HUES6 (cell line): ENCODE measurements at regions not wholly inside any gene's neighbourhood (a gene's known extent, or its start where the extent isn't known, plus 50 kb on each side); places are given as distances from the start of the nearest gene placed in this dataset.
"Not testable (repeated sequence)": the region's sequence is repeated elsewhere in the genome, so short reads cannot be mapped to it uniquely, and the experiment has no call there.

Experiments
- H3K27ac ChIP-seq: 2 replicates; pipeline ENCODE4 v1.7.0; 2013; ENCODE audit warnings: low read depth, mild to moderate bottlenecking, low read length, inconsistent platforms
- H3K27me3 ChIP-seq: 2 replicates; pipeline ENCODE4 v1.6.1; 2013; ENCODE audit warnings: low read length; ENCODE audit not compliant: control insufficient read depth, insufficient read depth
- H3K36me3 ChIP-seq: 2 replicates; pipeline ENCODE4 v1.6.1; 2013; ENCODE audit warnings: low read length; ENCODE audit not compliant: control insufficient read depth, insufficient read depth
- H3K4me1 ChIP-seq: 2 replicates; pipeline ENCODE4 v1.6.1; 2013; ENCODE audit warnings: low read length; ENCODE audit not compliant: control insufficient read depth, insufficient read depth
- H3K4me3 ChIP-seq: 2 replicates; pipeline ENCODE4 v1.5.1; 2013; ENCODE audit warnings: low read depth, low read length
- H3K9ac ChIP-seq: one replicate; pipeline ENCODE4 v1.6.1; 2013; ENCODE audit warnings: mild to moderate bottlenecking, low read length
- H3K9me3 ChIP-seq: 2 replicates; pipeline ENCODE4 v1.6.1; 2013; ENCODE audit warnings: low read depth, low read length; ENCODE audit not compliant: control insufficient read depth, insufficient read depth

- H3K4me1 ChIP-seq, H3K9ac ChIP-seq, H3K36me3 ChIP-seq, H3K27me3 ChIP-seq, H3K9me3 ChIP-seq, H3K4me3 ChIP-seq, H3K27ac ChIP-seq: not testable (repeated sequence)
Observed at GRCh38 chr1:121573881-121574504, 389.2 kb downstream of the SRGAP2C start.

GRCh38 chr1:121574505-121574899 lies 389.7 kb downstream of the SRGAP2C start:
- not testable (repeated sequence) for H3K27me3 ChIP-seq, H3K4me3 ChIP-seq, H3K36me3 ChIP-seq, H3K27ac ChIP-seq, H3K4me1 ChIP-seq, H3K9ac ChIP-seq, H3K9me3 ChIP-seq

DNA sequence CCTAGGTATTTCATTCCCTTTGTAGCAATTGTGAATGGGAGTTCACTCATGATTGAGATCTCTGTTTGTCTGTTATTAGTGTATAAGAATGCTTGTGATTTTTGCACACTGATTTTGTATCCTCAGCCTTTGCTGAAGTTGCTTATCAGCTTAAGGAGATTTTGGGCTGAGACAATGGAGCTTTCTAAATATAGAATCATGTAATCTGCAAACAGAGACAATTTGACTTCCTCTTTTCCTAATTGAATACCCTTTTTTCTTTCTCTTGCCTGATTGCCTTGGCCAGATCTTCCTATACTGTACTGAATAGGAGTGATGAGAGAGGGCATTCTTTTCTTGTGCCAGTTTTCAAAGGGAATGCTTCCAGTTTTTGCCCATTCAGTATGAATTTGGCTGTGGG lies 398.1 kb downstream of the SRGAP2C start:
- not testable (repeated sequence) for H3K4me3 ChIP-seq, H3K36me3 ChIP-seq, H3K9ac ChIP-seq, H3K27ac ChIP-seq, H3K27me3 ChIP-seq, H3K9me3 ChIP-seq
- peaks cover 16% of the 10 kb centered on the region for H3K4me1 ChIP-seq

DNA sequence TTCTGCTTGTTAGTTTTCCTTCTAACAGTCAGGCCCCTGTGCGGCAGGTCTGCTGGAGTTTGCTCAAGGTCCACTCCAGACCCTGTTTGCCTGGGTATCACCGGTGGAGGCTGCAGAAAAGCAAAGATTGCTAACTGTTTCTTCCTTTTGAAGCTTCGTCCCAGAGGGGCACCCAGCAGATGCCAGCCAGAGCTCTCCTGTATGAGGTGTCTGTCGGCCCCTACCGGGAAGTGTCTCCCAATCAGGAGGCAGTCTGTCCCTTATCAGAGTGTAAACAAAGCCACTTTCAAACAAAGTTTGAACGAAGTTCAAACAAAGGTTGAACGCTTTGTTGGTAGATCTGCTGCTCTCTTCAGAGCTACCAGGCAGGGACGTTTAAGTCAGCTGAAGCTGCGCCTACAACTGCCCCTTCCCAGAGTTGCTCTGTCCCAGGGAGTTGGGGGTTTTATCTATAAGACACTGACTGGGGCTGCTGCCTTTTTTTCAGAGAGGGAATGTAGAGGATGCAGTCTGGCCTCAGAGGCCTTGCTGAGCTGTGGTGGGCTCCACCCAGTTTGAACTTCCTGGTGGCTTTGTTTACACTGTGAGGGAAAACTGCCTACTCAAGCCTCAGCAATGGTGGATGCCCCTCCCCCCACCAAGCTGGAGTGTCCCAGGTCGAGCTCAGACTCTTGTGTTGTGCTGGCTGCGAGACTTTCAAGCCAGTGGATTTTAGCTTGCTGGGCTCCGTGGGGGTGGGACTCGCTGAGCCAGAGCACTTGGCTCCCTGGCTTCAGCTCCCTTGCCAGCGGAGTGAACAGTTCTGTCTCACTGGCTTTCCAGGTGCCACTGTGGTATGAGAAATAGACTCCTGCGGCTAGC lies 401.8 kb downstream of the SRGAP2C start:
- Histone ChIP-seq H3K27me3 (no peaks in the 10 kb centered on the region), H3K27ac (peak overlapping the region; percentile 68; the same call in 1 of the 2 replicates), H3K36me3 (no peaks in the 10 kb centered on the region)

DNA sequence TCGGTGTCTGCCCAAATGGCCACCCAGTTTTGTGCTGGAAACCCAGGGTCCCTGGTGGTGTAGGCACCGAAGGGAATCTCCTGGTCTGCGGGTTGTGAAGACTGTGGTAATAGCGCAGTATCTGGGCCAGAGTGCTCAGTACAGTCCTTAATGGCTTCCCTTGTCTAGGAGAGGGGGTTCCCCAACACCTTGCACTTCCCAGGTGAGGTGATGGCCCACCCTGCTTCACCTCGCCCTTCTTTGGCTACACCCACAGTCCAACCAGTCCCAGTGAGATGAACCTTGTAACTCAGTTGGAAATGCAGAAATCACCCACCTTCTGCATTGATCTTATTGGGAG lies 402.4 kb downstream of the SRGAP2C start:
- Histone ChIP-seq H3K9ac (peak overlapping the region; percentile 55), H3K4me1 (peaks cover 16% of the 10 kb centered on the region), H3K27ac (peak overlapping the region; percentile 68; the same call in 1 of the 2 replicates)

More for the DNA sequence above, 401.8 kb downstream of the SRGAP2C start:
- H3K4me3 ChIP-seq = peak overlapping the region; percentile 13; the same call in 1 of the 2 replicates
- H3K9me3 ChIP-seq = no peaks in the 10 kb centered on the region; the same call in 1 of the 2 replicates
- peak overlapping the region; percentile 55 for H3K9ac ChIP-seq
- peaks cover 16% of the 10 kb centered on the region for H3K4me1 ChIP-seq

GRCh38 chr1:121587777-121588176 lies 403.0 kb downstream of the SRGAP2C start:
- H3K9me3 ChIP-seq = no peaks in the 10 kb centered on the region; the same call in 1 of the 2 replicates
- no peak overlapping the region for H3K27ac ChIP-seq
- peaks cover 16% of the 10 kb centered on the region for H3K4me1 ChIP-seq
- H3K36me3 ChIP-seq = no peaks in the 10 kb centered on the region
- H3K9ac ChIP-seq = no peak overlapping the region
- no peak overlapping the region for H3K4me3 ChIP-seq
- H3K27me3 ChIP-seq = no peaks in the 10 kb centered on the region

More for the DNA sequence above, 402.4 kb downstream of the SRGAP2C start:
- H3K9me3 ChIP-seq = no peaks in the 10 kb centered on the region; the same call in 1 of the 2 replicates
- H3K27me3 ChIP-seq = no peaks in the 10 kb centered on the region
- peak overlapping the region; percentile 13; the same call in 1 of the 2 replicates for H3K4me3 ChIP-seq
- H3K36me3 ChIP-seq = no peaks in the 10 kb centered on the region

DNA sequence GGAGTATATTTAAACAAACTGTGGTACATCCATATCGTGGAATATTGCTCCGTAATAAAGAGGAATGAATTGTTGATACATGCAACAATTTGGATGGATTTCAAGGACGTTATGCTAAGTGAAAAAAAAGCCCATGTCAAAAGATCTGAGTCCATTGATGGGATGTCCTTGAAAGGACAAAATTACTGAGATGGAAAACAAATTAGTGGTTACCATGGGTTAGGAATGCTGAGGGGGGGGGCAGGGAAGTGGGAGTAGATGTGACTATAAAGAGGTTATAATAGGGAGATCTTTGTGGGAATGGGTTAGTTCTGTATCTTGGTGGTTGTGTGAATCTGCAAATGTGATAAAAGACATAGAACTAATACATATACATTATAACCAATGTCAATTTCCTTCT lies 409.3 kb downstream of the SRGAP2C start:
- H3K4me3 ChIP-seq = no peak overlapping the region
- H3K27ac ChIP-seq = no peak overlapping the region
- H3K9me3 ChIP-seq = no peaks in the 10 kb centered on the region
- no peaks in the 10 kb centered on the region for H3K4me1 ChIP-seq
- H3K36me3 ChIP-seq = no peaks in the 10 kb centered on the region
- no peaks in the 10 kb centered on the region for H3K27me3 ChIP-seq
- H3K9ac ChIP-seq = no peak overlapping the region

- Histone ChIP-seq H3K36me3 (no peaks in the 10 kb centered on the region), H3K4me3 (no peak overlapping the region), H3K9ac (no peak overlapping the region), H3K27me3 (no peaks in the 10 kb centered on the region), H3K9me3 (no peaks in the 10 kb centered on the region), H3K4me1 (no peaks in the 10 kb centered on the region), H3K27ac (no peak overlapping the region)
Observed at GRCh38 chr1:121595089-121595488, 410.3 kb downstream of the SRGAP2C start.

GRCh38 chr1:121604843-121605444 lies 420.2 kb downstream of the SRGAP2C start:
- H3K27me3 ChIP-seq, H3K27ac ChIP-seq, H3K9ac ChIP-seq, H3K9me3 ChIP-seq, H3K36me3 ChIP-seq, H3K4me1 ChIP-seq, H3K4me3 ChIP-seq: not testable (repeated sequence)

- not testable (repeated sequence) for H3K27me3 ChIP-seq, H3K9ac ChIP-seq, H3K4me1 ChIP-seq, H3K27ac ChIP-seq, H3K36me3 ChIP-seq, H3K4me3 ChIP-seq, H3K9me3 ChIP-seq
Observed at GRCh38 chr1:121607499-121607898, 422.7 kb downstream of the SRGAP2C start.
